GM18873 (cell line): ENCODE measurements at regions not wholly inside any gene's neighbourhood (a gene's known extent, or its start where the extent isn't known, plus 50 kb on each side); places are given as distances from the start of the nearest gene placed in this dataset.
A peak's percentile ranks its signal among the peaks of the same experiment; 100 is the strongest.
"Not testable (repeated sequence)": the region's sequence is repeated elsewhere in the genome, so short reads cannot be mapped to it uniquely, and the experiment has no call there.

Source experiments
- ATAC-seq: cut with Tn5 transposase; IDR thresholded peaks from one replicate; pipeline ENCODE4 v1.9.1; 2021; ENCODE audit warnings: mild to moderate bottlenecking, moderate library complexity, moderate number of reproducible peaks; ENCODE audit not compliant: unreplicated experiment, low FRiP score

DNA sequence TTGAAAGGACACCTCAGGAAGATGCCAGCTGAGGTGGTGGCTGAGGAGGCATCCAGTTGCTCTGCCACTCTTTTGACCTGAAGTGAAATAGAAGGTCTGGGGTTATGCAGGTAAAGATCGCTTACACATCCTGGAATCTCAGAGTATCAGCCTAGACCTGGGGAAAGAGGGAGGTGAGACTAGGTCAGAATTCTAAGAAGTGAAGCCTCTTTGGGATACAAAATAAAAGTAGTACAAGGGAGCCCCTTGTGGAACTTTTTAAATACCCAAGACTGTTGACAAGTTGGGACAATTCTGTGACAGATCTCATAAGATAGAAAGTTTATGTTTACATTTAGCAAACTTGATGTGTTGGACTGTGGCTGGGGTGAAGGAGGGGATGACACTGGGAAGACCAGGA lies 263.1 kb downstream of the SPRY1 start:
- no peak for ATAC-seq

DNA sequence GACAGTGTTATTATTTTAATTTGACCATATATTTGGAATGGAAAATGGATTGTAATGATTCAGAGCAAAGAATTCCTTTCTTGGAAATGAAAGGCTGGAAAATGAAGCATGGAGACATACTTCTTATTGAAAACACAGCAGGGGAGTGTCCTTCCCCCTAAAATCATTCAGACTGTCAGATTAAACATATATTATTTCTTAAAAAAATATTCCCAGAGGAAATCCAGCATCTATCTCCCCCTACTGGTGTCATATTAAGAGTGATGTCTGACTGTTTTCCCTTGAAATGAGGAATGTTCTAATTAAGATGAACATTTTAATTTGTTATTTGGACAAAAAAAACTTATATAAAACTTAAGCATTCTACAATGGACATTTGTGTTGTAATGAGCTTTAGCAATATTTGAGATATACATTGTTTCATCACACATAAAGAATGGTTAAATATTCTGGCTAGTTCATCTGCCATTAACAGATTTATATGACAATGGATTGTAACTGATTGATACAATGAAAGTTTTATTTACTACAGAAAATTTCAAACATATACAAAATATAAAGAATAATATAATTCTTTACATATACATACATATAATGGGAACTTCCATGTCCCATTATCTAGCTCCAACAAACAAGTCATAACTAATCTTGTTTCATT lies 264.6 kb downstream of the SPRY1 start:
- no peak for ATAC-seq

DNA sequence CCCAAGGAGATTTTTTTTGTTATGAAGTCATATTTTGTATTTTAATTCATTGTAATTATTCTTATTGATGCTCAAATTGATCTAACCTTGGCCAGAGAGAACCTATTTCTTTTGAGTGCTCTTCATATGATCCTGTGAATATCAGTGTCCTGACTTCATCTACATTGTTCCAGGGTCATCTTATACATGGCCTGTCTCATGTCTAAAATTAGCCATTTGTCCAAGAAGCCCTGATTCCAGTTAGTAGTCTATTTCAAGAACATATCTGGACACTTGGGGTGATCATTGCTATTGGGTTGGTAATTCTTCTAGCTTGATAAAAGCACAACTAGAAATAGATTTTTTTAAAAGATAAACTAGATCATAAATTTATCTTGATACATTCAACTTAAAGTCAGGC lies 266.2 kb downstream of the SPRY1 start:
- ATAC-seq: no peak

DNA sequence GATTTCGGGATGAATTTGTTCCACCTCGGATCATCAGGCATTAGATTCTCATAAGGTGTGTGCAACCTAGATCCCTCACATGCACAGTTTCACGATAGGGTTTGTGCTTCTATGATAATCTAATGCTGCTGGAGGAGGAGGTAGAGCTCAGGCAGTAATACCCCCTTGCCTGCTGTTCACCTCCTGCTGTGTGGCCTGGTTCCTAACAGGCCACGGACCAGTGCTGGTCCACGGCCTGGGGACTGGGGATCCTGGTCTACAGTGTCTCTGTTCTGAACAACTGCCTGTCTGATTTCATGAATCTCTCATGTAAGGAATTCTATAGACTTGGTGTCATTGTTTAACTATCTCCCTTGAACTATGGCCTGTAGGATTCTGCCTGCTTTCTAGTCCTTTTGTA lies 269.9 kb downstream of the SPRY1 start:
- no peak for ATAC-seq

DNA sequence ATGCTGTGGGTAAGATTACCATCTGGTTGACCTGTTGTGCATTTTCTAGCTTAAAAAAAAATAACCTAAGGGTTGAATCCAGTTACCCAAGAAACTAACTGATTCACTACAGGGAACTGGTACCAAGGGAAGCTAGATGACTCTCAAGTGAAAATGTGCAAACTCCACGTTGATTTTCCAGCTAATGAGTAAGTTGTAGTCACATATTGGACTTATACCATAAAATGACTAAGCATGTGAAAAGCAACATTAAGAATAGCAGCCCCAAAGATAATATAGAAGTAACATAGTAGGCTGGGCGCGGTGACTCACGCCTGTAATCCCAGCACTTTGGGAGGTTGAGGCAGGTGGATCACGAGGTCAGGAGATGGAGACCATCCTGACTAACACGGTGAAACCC lies 270.9 kb downstream of the SPRY1 start:
- no peak for ATAC-seq

DNA sequence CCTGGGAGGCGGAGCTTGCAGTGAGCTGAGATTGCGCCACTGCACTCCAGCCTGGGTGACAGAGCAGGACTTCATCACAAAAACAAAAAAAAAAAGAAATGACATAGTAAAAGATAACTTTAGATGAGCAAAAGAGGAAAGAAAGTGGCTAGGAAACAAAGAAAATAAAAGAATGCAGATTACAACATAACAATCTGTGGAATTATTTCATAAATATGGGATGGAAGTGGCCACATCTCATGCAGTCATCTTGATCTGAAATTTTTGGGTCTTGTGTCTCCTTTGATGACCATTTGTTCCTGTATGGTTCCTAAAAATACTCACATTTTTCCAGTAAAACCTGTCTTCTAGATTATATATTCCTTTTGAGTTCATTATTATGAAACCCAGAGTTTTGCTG lies 271.4 kb downstream of the SPRY1 start:
- ATAC-seq: no peak

DNA sequence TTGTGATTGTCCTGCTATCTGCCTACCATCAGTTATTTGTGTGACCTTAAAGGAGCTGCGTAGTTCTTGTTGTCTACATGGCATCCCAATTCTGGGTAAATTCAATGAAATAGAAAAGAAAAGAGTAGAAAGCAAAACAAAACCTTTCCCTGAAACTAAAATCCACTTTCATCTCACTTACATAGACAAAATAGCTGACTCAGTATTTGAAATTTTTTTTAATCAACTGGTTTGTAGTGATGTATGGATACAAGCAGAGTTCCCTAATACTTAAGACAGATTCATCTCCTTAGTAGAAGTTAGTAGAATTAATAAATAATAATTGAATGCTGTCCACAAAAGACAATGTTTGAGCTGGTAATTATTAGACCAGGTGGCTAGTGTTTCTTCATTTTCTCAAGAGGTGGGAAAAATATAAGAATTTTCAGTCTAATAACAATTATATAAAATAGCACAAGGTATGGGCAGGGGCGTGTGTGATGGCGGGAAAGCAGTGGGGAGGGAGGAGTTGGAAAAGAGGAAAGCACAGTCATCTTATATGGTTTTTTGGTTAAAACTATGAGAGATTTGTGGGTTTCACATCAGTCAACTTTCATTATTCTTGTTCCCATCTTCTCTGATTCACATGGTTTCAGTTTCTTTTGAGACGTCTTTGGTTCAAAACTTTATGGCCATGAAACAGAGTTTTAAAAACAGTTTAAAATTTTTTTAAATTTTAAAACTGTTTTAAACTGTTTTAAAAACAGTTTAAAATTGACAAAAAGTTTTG lies 275.2 kb downstream of the SPRY1 start:
- ATAC-seq: peak; percentile 91

DNA sequence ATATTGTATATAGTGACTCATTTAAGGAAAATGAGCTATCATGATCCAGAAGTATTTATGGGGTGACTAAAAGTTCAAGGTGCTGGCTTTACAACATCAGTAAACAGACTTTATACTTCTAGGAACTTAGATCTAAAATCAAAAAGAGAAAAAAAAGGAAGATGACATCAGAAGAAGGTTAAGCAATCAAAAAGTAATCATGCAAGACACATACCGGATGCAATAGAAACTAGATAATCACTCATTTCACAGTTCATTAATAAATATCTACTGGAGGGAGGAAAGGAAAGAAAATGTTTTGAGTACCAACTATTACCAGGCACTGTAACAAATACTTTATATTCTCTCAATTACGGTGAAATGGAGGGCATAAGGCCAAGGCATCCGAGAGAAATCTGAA lies 276.4 kb downstream of the SPRY1 start:
- no peak for ATAC-seq

DNA sequence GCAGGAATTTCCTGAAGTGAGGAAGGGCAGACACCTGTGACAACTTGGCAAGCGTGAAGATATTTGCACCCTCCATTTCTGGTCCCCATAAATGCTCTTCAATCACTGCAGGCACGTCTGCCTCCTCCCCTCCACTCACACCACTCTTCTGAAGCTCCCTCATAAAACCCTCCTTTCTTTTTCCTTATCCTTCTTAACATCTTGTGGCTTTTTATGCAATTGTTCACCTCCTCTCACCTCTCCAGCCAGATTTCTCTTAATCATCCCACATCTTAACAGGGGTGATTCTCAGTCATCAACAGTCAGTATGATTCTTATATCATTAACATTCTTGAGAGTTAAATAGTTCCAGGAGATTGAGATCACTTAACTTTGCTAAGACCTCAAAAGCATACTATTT lies 277.4 kb downstream of the SPRY1 start:
- ATAC-seq: no peak

DNA sequence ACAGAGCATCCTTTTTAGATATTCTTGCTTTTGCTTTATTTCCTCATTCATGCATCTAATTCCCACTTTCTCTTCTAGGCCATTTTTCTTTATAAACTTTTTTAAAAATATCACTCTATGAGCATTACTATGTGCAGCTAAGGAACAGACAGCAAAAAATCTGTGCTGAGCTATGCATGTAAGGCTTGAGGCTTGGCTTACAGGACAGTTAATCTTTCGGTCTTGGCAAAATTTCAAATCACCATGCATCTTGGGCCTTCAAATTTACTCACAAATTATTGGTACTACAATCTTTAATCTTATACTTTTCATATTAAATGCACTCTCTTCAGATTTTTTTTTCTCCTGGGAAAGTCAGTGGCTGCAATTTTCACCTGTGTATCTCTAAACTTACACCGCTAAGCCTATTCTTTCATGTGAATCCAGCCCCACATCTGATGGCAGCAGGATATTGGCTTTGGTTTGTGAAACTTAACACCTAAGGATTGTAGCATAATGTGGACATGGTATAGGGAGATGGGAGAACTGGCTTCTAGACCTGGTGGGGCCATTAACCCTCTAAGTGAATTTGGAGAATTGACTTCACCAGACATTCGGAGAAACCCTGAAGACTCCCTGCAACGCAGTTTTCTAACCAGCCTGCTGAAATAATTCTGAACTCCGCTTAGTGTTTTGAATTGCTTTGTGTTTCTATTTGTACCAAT lies 278.3 kb downstream of the SPRY1 start:
- no peak for ATAC-seq

DNA sequence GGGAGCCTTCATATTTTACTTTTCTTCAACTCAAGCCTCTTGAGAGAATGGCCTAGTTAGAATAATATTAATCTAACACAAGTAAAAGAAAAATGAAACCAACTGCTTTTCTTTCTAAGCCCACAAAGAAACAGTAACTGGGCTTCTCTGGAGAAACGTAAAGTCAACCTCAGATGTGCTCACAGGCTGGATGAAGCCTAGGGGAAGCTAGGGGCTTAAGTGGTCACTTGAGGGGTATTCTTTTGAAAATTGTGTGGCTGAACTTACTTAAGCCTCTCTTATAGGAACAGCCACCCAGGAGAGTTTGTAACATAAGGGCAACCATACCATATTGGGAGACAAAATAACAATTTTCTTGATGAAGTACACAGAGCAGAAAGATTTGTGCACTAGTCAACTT lies 279.0 kb downstream of the SPRY1 start:
- no peak for ATAC-seq

DNA sequence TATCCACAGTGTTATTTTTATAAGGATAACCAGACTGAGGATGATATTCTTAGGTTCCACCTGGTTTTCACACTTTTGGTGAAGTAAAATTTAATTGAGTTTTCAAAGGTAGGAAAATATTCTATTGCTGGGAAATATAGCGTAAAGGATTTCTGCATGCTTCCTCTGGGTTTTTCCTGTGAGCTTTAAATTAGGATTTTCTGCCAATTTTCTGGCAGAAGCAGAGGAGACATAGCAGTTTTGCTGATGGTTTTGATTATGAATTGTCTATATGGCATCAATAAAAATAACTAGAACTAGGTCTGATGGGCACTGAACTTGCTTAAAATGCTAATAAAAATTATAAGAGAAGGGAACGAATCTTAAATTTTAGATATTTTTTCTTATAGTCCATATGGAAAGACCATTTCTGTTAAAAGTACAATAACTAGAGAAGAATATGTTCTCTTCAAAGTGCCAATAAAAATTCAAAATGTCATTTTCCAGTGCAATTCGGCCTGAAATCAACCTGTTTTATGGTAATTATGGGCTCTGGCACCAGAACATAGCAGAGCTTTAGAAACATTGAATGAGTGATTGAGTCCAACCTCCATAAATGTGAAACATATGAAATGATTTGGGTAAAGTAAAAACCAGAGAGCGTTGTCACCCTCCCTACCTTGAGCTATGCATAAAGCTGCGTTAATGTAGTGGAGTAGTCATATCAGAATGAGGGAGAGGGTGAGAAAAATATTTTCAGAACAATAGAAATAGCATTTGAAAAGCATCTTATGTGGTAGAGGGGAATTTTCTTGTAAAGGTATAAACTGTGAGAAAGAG lies 279.7 kb downstream of the SPRY1 start:
- ATAC-seq: no peak

DNA sequence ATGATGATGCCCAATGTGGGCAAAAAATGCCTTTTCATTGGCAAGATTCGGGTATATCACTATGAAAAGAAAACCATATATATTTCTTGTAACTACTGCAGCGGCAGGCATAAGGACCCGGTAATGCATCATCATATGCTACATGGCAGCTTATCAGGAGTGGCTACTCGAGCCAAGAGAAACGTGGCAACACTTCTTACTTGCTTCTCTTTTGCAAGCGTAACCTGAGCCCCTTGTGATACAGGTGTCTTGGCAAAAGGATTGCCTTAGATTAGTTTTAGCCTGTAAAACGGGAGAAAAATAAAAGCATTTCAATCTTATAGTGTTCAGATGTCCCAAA lies 280.3 kb downstream of the SPRY1 start:
- no peak for ATAC-seq

DNA sequence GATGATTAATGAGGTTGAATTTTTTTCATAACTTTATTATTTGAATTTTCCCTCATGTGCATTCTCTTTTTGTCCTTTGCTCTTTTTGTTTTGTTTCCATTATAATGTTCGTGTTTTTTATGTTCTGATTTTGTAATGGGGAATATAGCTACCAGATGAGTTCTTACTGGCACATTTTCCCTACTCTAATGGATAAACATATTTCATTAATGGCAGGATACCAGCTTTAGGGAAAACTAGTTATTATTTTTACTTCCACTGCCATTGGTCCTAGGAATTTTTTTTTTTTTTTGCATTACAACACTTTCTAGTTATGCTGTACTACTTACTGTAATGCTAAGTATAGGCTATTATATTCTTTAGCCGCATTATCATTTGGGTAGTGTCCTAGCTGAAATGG lies 286.3 kb downstream of the SPRY1 start:
- ATAC-seq: no peak

DNA sequence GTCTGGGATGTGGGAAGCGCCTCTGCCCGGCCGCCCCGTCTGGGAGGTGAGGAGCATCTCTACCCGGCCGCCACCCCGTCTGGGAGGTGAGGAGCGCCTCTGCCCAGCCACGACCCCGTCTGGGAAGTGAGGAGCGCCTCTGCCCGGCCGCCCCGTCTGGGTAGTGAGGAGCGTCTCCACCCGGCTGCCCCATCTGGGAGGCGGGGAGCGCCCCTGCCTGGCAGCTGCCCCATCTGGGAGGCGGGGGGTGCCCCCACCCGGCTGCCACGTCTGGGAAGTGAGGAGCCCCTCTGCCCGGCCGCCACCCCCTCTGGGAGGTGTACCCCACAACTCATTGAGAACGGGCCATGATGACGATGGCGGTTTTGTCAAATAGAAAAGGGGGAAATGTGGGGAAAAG lies 288.3 kb downstream of the SPRY1 start:
- not testable (repeated sequence) for ATAC-seq

DNA sequence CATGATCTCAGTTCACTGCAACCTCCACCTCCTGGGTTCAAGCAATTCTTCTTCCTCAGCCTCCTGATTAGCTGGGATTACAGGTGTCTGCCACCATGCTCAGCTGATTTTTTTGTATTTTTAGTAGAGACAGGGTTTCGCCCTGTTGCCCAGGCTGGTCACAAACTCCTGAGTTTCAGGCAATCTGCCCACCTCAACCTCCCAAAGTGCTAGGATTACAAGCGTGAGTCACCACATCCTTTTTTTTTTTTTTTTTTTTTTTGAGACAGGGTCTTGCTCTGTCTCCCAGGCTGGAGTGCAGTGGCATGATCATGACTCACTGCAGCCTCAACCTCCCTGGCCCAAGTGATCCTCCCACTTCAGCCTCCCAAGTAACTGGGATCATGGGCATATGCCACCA lies 298.9 kb downstream of the SPRY1 start:
- not testable (repeated sequence) for ATAC-seq

DNA sequence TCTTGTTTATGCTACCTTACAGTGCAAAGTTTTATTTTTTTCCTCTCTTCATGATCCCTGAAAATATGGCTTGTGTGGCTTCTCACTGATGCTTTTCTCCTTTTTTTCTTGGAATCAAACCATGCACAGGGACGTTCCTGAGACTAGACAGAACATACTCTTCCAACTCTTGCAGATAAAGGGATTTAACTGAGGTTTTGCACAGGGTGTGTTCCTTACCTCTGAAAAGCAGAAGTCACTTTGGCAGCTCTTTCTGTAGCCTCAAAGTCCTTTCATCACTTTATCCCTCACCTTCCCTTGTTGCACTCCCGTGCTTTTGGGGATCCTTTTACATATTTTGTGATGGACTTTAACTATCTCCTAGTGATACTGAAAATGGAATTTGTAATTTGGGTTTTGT lies 300.1 kb downstream of the SPRY1 start:
- no peak for ATAC-seq

DNA sequence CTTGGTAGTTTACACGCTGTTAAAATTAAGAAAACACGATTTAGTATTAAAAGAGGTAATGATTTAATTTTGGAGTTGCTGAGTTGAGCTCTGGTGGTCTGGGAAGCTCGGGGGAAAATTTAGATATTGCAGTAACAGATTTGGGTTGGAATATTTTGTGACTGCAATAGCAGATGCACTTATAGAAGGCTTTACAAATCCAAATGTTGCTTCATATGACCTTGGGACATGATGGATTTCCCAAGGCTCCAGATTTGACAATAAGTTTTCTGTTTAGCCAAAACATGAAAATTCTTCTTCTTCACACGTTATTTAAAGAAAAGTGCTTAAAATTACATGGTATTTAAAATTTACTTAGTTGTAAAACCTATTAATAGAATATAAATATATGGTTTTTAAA lies 302.0 kb downstream of the SPRY1 start:
- ATAC-seq: no peak

DNA sequence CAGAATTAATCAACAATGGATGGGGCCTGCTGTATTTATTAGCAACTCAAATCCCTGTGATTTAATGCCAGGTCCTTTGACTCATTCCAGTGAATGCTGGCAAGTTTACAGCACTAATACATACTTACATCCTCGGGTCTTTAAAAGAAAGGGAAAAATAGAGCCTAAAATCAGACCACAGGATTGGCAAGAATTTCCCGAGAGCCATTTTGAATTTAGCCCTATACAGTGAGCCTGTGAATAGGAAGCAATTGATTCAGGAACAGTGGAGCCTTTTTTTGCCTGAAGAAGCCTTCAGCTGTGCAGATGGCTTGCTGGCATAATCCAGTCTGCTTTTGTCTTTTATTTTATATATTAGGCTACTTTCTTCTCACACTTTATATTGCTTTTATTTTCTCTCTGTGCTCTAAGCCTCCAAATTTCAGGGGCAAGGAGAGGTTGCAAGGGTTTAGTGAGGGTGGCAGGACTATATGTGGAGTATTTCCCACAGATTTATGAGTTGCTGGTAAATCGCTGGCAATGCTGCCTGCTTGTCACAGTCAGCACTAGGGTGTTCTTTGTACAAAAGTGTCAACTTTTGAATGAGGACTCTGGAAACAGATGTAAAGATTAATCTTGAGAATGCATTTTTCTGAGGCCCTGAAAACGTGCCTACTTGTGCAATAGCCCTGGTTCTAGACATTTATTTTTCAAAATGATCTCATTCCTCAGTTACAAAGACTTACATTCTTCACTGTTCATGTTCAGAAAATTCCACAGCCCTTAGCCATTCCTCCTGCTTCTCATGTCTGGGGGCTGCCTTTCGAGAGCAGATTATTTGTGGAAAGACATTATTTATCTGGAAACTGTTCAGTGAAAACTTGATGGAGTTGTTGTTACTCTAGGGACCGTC lies 303.5 kb downstream of the SPRY1 start:
- no peak for ATAC-seq

DNA sequence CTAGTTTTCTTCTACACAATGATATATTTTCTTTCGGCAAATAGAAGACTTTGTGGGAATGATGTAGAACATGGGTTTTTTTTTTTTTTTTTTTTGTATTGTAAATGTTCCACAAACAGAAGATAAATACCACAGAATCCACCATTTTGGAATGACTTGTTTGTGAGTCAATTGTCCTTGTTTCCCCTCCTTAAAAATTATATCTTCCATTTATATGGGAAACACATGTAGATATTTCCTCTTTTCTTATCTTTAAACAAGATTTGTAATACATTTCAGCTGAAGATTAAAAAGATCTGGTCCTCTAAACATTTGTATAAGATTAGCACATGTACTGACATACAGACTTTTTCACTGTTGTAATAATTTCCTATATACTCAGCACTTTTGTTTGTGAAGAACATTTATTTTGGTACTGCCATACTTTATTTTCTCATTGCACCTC lies 304.6 kb downstream of the SPRY1 start:
- no peak for ATAC-seq
